Caco-2 (cell line): ENCODE measurements at regions not wholly inside any gene's neighbourhood (a gene's known extent, or its start where the extent isn't known, plus 50 kb on each side); places are given as distances from the start of the nearest gene placed in this dataset.

Experiments
- BruUV-seq: library from RNA; stranded (reverse); fragments of 400-500 nt; replicated peaks from 2 replicates; lab custom pipeline; 2021; lab: Mats Ljungman, UMichigan
- CTCF ChIA-PET: fragments of 300-600 bp; sonication (Branson Sonifier 250); formaldehyde crosslinking; loops from one replicate; lab custom pipeline; 2022; ENCODE audit warnings: antibody characterized with exemption; lab: Charles Lee
- POLR2A ChIA-PET: fragments of 300-600 bp; sonication (Branson Sonifier 250); formaldehyde crosslinking; loops from one replicate; lab custom pipeline; 2022; ENCODE audit warnings: antibody characterized with exemption; lab: Charles Lee
- DNase-seq, 2 experiments: peaks; one replicate each; pipeline versions ENCODE4 v3.0.0 to v3.0.0-alpha.2; 2020 to 2022
- H3K27me3 ChIP-seq: replicated peaks from 2 replicates; pipeline ENCODE4 v1.6.0; 2011; ENCODE audit warnings: low read length; ENCODE audit not compliant: control insufficient read depth, insufficient read depth
- H3K36me3 ChIP-seq: 2 replicates; pipeline ENCODE4 v1.5.1; 2011; ENCODE audit warnings: low read length; ENCODE audit not compliant: control insufficient read depth, insufficient read depth
- H3K4me1 ChIP-seq: fragments of 250-450 bp; sonication (Bioruptor Pico); 2 replicates; pipeline ENCODE4 v1.5.1; 2020; ENCODE audit warnings: mild to moderate bottlenecking
- H3K4me3 ChIP-seq: 2 replicates; pipeline ENCODE4 v1.5.1; 2011; ENCODE audit warnings: low read depth, mild to moderate bottlenecking, control low read depth, low read length
- H3K9me3 ChIP-seq: fragments of 250-450 bp; sonication (Bioruptor Pico); 2 replicates; pipeline ENCODE4 v1.5.1; 2020; ENCODE audit warnings: mild to moderate bottlenecking, moderate library complexity
- H3K27ac Mint-ChIP-seq: one replicate; pipeline ENCODE4 v1.8.0; 2022; ENCODE audit warnings: mixed read lengths; ENCODE audit not compliant: unreplicated experiment
- H3K27me3 Mint-ChIP-seq: one replicate; pipeline ENCODE4 v1.8.0; 2022; ENCODE audit warnings: mixed read lengths; ENCODE audit not compliant: insufficient read depth, unreplicated experiment
- H3K36me3 Mint-ChIP-seq: one replicate; pipeline ENCODE4 v1.8.0; 2022; ENCODE audit warnings: mild to moderate bottlenecking, mixed read lengths; ENCODE audit not compliant: insufficient read depth, unreplicated experiment
- H3K4me1 Mint-ChIP-seq: one replicate; pipeline ENCODE4 v1.8.0; 2022; ENCODE audit warnings: low read depth, mixed read lengths; ENCODE audit not compliant: unreplicated experiment
- H3K4me3 Mint-ChIP-seq: one replicate; pipeline ENCODE4 v1.8.0; 2022; ENCODE audit warnings: mild to moderate bottlenecking, moderate library complexity, mixed read lengths; ENCODE audit not compliant: unreplicated experiment
- H3K9me3 Mint-ChIP-seq: one replicate; pipeline ENCODE4 v1.8.0; 2022; ENCODE audit warnings: mixed read lengths; ENCODE audit not compliant: unreplicated experiment
- intact Hi-C: fragments of 100-400 bp; cut with micrococcal nuclease; formaldehyde crosslinking; loops from one replicate; pipeline ENCODE4 v1.10.0; 2022; ENCODE audit not compliant: unreplicated experiment
- TF ChIP-seq, protein P1 (sequence below), 2 experiments: fragments of 200-600 bp in 1 of 2; IDR thresholded peaks; 1 replicate in 1 of 2; 2 replicates in 1 of 2; pipeline versions ENCODE4 v1.5.1 to v1.8.0; 2011 to 2022; ENCODE audit warnings: antibody characterized with exemption in 1 of 2, control low read depth in 1 of 2, inconsistent platforms in 1 of 2, low read depth in 1 of 2, low read length in 1 of 2, mild to moderate bottlenecking in 1 of 2, moderate library complexity in 1 of 2; ENCODE audit not compliant: insufficient read depth in 1 of 2, severe bottlenecking in 1 of 2, unreplicated experiment in 1 of 2

DNA sequence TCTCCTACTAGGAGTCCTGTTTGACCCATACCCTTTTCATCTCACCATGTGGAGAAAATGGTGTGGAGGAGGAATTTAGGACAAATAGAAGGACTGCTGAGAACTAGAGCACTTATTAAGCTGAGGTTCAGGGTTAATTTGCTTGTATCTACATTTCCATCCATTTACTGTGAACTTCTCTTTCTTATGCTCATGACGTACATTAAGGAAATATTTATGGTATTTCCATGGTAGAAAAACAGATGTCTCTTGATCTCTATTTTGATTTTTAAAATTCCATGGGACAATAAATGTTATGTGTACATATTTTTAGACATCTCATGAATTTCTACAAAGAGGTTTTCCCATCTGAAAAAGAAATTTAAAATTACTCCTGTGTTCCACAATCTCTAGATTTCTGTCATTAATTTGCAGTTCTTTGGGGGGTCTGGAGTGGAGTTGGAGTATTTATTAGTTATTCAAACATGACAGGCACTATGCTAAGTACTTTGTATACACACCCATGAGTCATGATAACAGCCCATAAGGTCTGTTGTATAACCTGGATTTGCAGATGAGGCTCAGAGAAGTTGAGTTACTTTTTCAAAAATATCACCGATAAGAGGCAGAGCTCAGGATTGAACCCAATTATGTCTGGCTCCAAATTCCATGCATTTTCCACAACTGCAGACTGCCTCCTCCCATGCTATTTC is 112.6 kb downstream of the COPS8 start:
- no TSS peak for BruUV-seq
- no peak overlapping the region for H3K27ac Mint-ChIP-seq
- no peak for DNase-seq
- no peaks in the 10 kb centered on the region; the same call in 1 of the 2 replicates for H3K9me3 ChIP-seq
- H3K36me3 Mint-ChIP-seq = no peaks in the 10 kb centered on the region
- ChIA-PET CTCF (no interaction called here), POLR2A (no interaction called here)
- H3K4me1 Mint-ChIP-seq = no peaks in the 10 kb centered on the region
- peaks cover 8% of the 10 kb centered on the region for H3K9me3 Mint-ChIP-seq
- H3K4me3 Mint-ChIP-seq = no peak overlapping the region
- H3K36me3 ChIP-seq = no peaks in the 10 kb centered on the region
- intact Hi-C loops = no loop called here
- no peaks in the 10 kb centered on the region for H3K27me3 ChIP-seq
- TF ChIP-seq, protein P1, sequence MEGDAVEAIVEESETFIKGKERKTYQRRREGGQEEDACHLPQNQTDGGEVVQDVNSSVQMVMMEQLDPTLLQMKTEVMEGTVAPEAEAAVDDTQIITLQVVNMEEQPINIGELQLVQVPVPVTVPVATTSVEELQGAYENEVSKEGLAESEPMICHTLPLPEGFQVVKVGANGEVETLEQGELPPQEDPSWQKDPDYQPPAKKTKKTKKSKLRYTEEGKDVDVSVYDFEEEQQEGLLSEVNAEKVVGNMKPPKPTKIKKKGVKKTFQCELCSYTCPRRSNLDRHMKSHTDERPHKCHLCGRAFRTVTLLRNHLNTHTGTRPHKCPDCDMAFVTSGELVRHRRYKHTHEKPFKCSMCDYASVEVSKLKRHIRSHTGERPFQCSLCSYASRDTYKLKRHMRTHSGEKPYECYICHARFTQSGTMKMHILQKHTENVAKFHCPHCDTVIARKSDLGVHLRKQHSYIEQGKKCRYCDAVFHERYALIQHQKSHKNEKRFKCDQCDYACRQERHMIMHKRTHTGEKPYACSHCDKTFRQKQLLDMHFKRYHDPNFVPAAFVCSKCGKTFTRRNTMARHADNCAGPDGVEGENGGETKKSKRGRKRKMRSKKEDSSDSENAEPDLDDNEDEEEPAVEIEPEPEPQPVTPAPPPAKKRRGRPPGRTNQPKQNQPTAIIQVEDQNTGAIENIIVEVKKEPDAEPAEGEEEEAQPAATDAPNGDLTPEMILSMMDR (IDR thresholded peaks at IDR 0.05; ENCODE audit: insufficient read depth in 1 of 2, low read depth in 1 of 2, low read length in 1 of 2, severe bottlenecking in 1 of 2, unreplicated experiment in 1 of 2) = no peak
- no peak overlapping the region for H3K4me3 ChIP-seq
- H3K4me1 ChIP-seq = peaks cover 4% of the 10 kb centered on the region; the same call in 1 of the 2 replicates
- peaks cover under 1% of the 10 kb centered on the region for H3K27me3 Mint-ChIP-seq

DNA sequence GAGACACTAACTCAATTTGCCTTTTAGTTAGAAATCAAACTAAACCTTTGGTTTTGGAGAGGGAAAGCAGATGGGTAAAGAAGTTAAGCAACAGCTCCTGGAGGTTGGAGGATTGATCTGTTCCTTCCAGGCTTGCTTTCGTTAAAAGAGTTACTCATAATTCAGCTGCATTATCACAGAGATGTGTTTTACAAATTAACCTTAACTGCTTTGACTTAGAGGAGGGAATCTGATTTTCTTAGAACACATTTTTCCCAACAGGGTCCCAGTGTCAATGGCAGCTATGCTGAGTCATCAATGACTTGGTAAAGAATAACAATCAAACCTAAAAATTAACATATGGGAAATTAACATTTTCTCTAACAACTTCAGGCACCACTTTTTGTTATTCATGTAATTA is 113.4 kb downstream of the COPS8 start:
- Mint-ChIP-seq H3K4me1 (no peaks in the 10 kb centered on the region), H3K27me3 (no peaks in the 10 kb centered on the region), H3K27ac (no peak overlapping the region), H3K36me3 (peaks cover 4% of the 10 kb centered on the region), H3K4me3 (no peak overlapping the region), H3K9me3 (peaks cover 8% of the 10 kb centered on the region)
- no peaks in the 10 kb centered on the region for H3K36me3 ChIP-seq
- H3K9me3 ChIP-seq = no peaks in the 10 kb centered on the region; the same call in 1 of the 2 replicates
- no TSS peak for BruUV-seq
- ChIA-PET POLR2A (no interaction called here), CTCF (no interaction called here)
- no peak overlapping the region for H3K4me3 ChIP-seq
- no peaks in the 10 kb centered on the region for H3K27me3 ChIP-seq
- intact Hi-C loops = no loop called here
- TF ChIP-seq, protein P1 (IDR thresholded peaks at IDR 0.05; ENCODE audit: insufficient read depth in 1 of 2, low read depth in 1 of 2, low read length in 1 of 2, severe bottlenecking in 1 of 2, unreplicated experiment in 1 of 2) = no peak
- DNase-seq = no peak
- H3K4me1 ChIP-seq = peaks cover 4% of the 10 kb centered on the region; the same call in 1 of the 2 replicates

DNA sequence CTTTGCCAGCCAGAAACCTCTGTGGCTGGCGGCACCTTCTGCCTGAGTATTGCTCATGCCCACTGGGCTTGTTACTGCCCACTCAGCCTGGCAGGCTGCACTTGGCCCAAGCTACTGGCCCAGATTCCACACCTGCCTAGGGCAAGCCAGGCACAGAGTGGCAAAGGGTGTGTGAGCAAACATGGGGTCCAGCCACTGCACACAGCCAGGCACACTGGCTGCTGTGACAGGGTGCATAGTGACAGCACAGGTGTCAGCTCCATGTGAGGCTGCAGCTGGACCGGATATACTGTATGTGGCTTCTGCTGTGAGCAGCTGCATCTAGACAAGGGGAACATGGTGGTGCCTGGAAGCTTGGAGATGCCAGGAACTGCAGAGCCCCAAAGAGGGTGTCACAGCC is 113.9 kb downstream of the COPS8 start:
- DNase-seq = no peak
- intact Hi-C loops = no loop called here
- POLR2A ChIA-PET = no interaction called here

More for the DNA sequence above, 113.9 kb downstream of the COPS8 start:
- peaks cover 4% of the 10 kb centered on the region; the same call in 1 of the 2 replicates for H3K4me1 ChIP-seq
- no TSS peak for BruUV-seq
- CTCF ChIA-PET = no interaction called here
- no peaks in the 10 kb centered on the region for H3K27me3 ChIP-seq
- TF ChIP-seq, protein P1 (IDR thresholded peaks at IDR 0.05; ENCODE audit: insufficient read depth in 1 of 2, low read depth in 1 of 2, low read length in 1 of 2, severe bottlenecking in 1 of 2, unreplicated experiment in 1 of 2) = no peak
- H3K27me3 Mint-ChIP-seq = no peaks in the 10 kb centered on the region
- no peak overlapping the region for H3K27ac Mint-ChIP-seq
- no peaks in the 10 kb centered on the region for H3K36me3 ChIP-seq
- no peak overlapping the region for H3K4me3 Mint-ChIP-seq
- H3K4me3 ChIP-seq = no peak overlapping the region
- no peaks in the 10 kb centered on the region; the same call in 1 of the 2 replicates for H3K9me3 ChIP-seq
- H3K4me1 Mint-ChIP-seq = no peaks in the 10 kb centered on the region
- peaks cover 4% of the 10 kb centered on the region for H3K36me3 Mint-ChIP-seq
- H3K9me3 Mint-ChIP-seq = peaks cover 8% of the 10 kb centered on the region
